Vagina (tissue), 2 donors: ENCODE measurements at regions not wholly inside any gene's neighbourhood (a gene's known extent, or its start where the extent isn't known, plus 50 kb on each side); places are given as distances from the start of the nearest gene placed in this dataset.

Source experiments
- CTCF ChIP-seq, 3 experiments: fragments of 450-650 bp in 2 of 3; fragments of 200-600 bp in 1 of 3; sonication (generic) in 1 of 3; IDR thresholded peaks; one replicate each; pipeline ENCODE4 v1.5.1; 2017 to 2019; ENCODE audit warnings: antibody characterized with exemption in 3 of 3, mild to moderate bottlenecking in 2 of 3, moderate library complexity in 2 of 3
- POLR2A ChIP-seq, 2 donors: fragments of 450-650 bp; IDR thresholded peaks; one replicate each; pipeline ENCODE4 v1.6.1; 2017; ENCODE audit warnings: antibody characterized with exemption in 2 of 2, mild to moderate bottlenecking in 2 of 2, moderate library complexity in 2 of 2
- POLR2AphosphoS5 ChIP-seq, 2 donors: sonication (generic); formaldehyde crosslinking; IDR thresholded peaks; one replicate each; pipeline ENCODE4 v1.9.0; 2017; ENCODE audit warnings: antibody characterized with exemption in 2 of 2, mild to moderate bottlenecking in 2 of 2, low read depth in 1 of 2; ENCODE audit not compliant: insufficient read depth in 1 of 2

- TF ChIP-seq CTCF (IDR thresholded peaks at IDR 0.05): no peak
- TF ChIP-seq POLR2AphosphoS5 (IDR thresholded peaks at IDR 0.05; ENCODE audit: insufficient read depth in 1 of 2, low read depth in 1 of 2): no peak
- TF ChIP-seq POLR2A (IDR thresholded peaks at IDR 0.05): no peak
These were observed 68.9 kb upstream of the SH3PXD2B start for GRCh38 chr5:172523146-172523745.
